ENCODE measurements at regions not wholly inside any gene's neighbourhood (a gene's known extent, or its start where the extent isn't known, plus 50 kb on each side); places are given as distances from the start of the nearest gene placed in this dataset.

DNA sequence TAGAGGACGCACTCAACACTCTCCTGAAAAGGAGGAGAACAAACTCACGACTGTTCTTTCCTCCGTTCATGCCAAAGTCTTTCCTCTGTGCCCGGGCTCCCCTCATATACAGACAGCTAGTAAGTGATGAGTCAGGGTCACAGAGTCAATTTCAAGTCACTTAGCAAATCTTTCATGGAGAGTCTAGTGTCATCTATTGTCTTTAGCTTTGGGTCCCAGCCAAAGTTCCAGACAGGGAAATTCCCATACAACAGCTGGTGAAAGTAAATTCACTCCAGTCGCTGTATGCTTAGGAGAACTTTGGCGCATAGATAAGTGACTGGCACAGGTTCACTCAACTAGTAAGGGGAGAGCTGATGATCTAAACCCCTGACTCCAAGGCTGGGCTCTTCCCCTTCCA lies 226.5 kb downstream of the MID1 start:
- no peak for DNase-seq

DNA sequence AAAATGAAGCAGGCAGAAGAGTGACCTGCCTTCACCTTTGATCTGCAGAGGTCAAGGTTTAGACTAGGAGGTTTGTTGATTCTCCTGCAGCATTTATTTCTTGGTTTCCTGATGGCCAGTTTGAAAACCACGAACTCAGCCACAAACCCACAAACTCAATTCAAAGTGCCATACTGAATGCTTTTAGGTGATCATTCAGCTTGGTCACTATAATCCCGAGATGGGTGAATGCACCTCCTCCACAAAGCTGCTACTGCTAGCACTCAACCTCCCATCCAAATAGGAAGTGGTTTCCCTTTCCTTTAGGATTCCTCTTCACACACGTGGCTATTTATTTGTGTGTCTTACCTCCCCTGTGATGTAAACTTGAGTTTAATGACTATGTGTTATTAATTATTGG lies 225.2 kb downstream of the MID1 start:
- DNase-seq = no peak
